ENCODE measurements at regions not wholly inside any gene's neighbourhood (a gene's known extent, or its start where the extent isn't known, plus 50 kb on each side); places are given as distances from the start of the nearest gene placed in this dataset.

DNA sequence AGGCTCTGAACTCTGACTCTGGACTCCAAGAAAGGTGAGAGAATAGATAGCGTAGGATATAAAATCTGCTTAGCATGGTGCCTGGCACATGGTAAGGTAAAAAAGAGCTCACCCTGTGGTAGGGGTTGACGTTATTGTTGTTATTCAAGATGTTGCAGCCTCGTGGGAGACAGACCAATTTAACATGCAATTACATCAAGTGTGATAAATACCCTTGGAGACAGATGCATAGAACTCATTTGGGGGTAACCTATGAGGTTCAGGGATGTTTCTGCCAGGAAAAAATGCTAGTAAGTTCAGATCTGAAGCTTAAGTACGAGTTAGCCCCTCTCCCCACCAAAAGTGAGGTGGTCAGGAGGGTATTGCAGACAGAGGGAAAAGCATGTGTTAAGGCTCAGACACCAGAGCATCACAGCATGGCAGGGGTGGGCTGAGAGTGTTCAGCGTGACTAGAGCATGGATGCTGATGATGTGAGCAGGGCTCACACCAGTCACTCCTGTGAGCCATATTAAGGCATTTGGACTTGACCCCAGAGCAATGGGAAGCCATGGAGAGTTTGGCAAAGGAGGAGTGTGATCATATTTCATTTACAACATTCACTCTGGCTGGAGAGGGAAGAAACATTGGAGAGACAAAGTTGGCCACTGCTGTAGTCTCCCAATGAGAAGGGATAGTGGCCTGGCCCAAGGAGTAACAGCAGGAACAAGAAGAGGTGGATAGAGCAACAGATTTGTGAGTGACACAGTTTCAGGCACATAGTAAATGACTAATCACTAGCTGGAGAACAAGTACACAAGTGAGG lies 181.0 kb downstream of the UACA start:
- H3K27me3 ChIP-seq (ENCODE audit: control insufficient read depth, insufficient read depth, low read length): no peaks in the 10 kb centered on the region
- H3K4me1 ChIP-seq (ENCODE audit: control insufficient read depth in 2 of 3, insufficient read depth in 2 of 3, low read depth in 1 of 3, low read length in 3 of 3): no peaks in the 10 kb centered on the region
- TF ChIP-seq, protein P1, sequence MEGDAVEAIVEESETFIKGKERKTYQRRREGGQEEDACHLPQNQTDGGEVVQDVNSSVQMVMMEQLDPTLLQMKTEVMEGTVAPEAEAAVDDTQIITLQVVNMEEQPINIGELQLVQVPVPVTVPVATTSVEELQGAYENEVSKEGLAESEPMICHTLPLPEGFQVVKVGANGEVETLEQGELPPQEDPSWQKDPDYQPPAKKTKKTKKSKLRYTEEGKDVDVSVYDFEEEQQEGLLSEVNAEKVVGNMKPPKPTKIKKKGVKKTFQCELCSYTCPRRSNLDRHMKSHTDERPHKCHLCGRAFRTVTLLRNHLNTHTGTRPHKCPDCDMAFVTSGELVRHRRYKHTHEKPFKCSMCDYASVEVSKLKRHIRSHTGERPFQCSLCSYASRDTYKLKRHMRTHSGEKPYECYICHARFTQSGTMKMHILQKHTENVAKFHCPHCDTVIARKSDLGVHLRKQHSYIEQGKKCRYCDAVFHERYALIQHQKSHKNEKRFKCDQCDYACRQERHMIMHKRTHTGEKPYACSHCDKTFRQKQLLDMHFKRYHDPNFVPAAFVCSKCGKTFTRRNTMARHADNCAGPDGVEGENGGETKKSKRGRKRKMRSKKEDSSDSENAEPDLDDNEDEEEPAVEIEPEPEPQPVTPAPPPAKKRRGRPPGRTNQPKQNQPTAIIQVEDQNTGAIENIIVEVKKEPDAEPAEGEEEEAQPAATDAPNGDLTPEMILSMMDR (IDR thresholded peaks at IDR 0.05; ENCODE audit: borderline replicate concordance, extremely low read depth, insufficient read depth): no peak
- intact Hi-C loops (cut with DNase I): no loop called here
- no peaks in the 10 kb centered on the region for H3K36me3 ChIP-seq (ENCODE audit: control insufficient read depth in 2 of 3, insufficient read depth in 3 of 3, low read length in 3 of 3)
- H3K9me3 ChIP-seq (ENCODE audit: control insufficient read depth in 2 of 3, insufficient read depth in 1 of 3, low read length in 3 of 3): no peaks in the 10 kb centered on the region
- no peak overlapping the region for H3K4me3 ChIP-seq (ENCODE audit: low read length in 3 of 3)
- FAIRE-seq: no peak
- no peak overlapping the region for H3K27ac ChIP-seq (ENCODE audit: low read depth in 2 of 2, low read length in 2 of 2)
- DNase-seq: no peak
- no peak overlapping the region for H3K9ac ChIP-seq (ENCODE audit: low read length in 3 of 3)

DNA sequence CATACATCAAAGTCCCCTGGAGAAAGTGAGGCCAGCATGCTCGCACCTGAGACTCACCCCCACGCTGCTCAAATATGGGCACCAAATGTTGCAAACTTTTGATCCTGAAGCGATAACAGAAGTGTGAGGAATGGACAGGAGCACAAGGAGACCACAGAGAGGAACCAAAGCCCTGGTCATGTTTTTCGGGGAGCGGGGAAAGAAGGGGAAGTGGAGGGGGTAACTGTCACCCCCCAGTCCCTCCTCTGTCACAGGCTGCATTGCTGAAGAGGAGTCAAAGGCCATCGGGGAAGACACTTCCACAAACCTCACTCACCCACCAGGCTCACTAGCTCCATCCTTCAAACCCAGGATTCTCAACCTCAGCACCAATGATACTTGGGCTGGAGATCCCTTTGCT lies 182.4 kb downstream of the UACA start:
- no peaks in the 10 kb centered on the region for H3K27me3 ChIP-seq (ENCODE audit: control insufficient read depth, insufficient read depth, low read length)
- TF ChIP-seq, protein P1 (IDR thresholded peaks at IDR 0.05; ENCODE audit: borderline replicate concordance, extremely low read depth, insufficient read depth): no peak
- H3K4me3 ChIP-seq (ENCODE audit: low read length in 3 of 3): no peak overlapping the region
- no peak for FAIRE-seq
- intact Hi-C loops (cut with DNase I): no loop called here
- no peaks in the 10 kb centered on the region for H3K9me3 ChIP-seq (ENCODE audit: control insufficient read depth in 2 of 3, insufficient read depth in 1 of 3, low read length in 3 of 3)
- no peaks in the 10 kb centered on the region for H3K4me1 ChIP-seq (ENCODE audit: control insufficient read depth in 2 of 3, insufficient read depth in 2 of 3, low read depth in 1 of 3, low read length in 3 of 3)
- H3K36me3 ChIP-seq (ENCODE audit: control insufficient read depth in 2 of 3, insufficient read depth in 3 of 3, low read length in 3 of 3): no peaks in the 10 kb centered on the region
- no peak overlapping the region for H3K27ac ChIP-seq (ENCODE audit: low read depth in 2 of 2, low read length in 2 of 2)
- DNase-seq: no peak
- no peak overlapping the region for H3K9ac ChIP-seq (ENCODE audit: low read length in 3 of 3)

DNA sequence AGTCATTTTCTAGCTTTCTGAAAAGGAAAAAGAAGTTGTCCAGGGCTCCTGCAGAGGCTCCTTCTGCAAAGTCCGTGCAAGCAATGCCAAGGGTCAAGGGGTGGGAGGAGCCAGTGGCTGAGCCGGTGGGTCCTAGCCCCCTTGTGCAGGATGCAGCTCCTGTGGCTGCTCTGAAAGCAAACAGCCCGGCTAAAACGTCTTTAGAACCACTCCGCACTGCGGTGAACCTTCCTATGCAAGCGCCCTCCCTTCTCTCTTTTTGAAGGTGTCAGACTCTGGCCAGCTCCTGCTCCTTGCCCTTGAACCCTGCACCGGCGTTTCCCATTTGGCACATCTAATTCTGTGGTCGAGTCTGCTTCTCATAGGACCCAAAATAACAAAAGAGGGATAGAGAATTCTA lies 183.1 kb downstream of the UACA start:
- Histone ChIP-seq H3K4me3 (ENCODE audit: low read length in 3 of 3) (no peak overlapping the region), H3K27me3 (ENCODE audit: control insufficient read depth, insufficient read depth, low read length) (no peaks in the 10 kb centered on the region), H3K9me3 (ENCODE audit: control insufficient read depth in 2 of 3, insufficient read depth in 1 of 3, low read length in 3 of 3) (no peaks in the 10 kb centered on the region), H3K27ac (ENCODE audit: low read depth in 2 of 2, low read length in 2 of 2) (no peak overlapping the region), H3K4me1 (ENCODE audit: control insufficient read depth in 2 of 3, insufficient read depth in 2 of 3, low read depth in 1 of 3, low read length in 3 of 3) (no peaks in the 10 kb centered on the region), H3K9ac (ENCODE audit: low read length in 3 of 3) (no peak overlapping the region), H3K36me3 (ENCODE audit: control insufficient read depth in 2 of 3, insufficient read depth in 3 of 3, low read length in 3 of 3) (no peaks in the 10 kb centered on the region)
- intact Hi-C loops (cut with DNase I): no loop called here
- TF ChIP-seq, protein P1 (IDR thresholded peaks at IDR 0.05; ENCODE audit: borderline replicate concordance, extremely low read depth, insufficient read depth): no peak
- no peak for FAIRE-seq
- no peak for DNase-seq
